ENCODE measurements at regions not wholly inside any gene's neighbourhood (a gene's known extent, or its start where the extent isn't known, plus 50 kb on each side); places are given as distances from the start of the nearest gene placed in this dataset.

GRCh38 chr5:57398413-57399093, 84.1 kb downstream of the ACTBL2 start:
- Histone ChIP-seq H3K9me3 (ENCODE audit: control insufficient read depth, insufficient read depth, low read length) (no peaks in the 10 kb centered on the region), H3K27me3 (ENCODE audit: control insufficient read depth, insufficient read depth, low read length) (no peaks in the 10 kb centered on the region), H3K4me3 (ENCODE audit: low read length) (no peak overlapping the region), H3K36me3 (ENCODE audit: control insufficient read depth, insufficient read depth, low read length) (no peaks in the 10 kb centered on the region), H3K4me1 (ENCODE audit: control insufficient read depth, insufficient read depth, low read length) (no peaks in the 10 kb centered on the region), H3K27ac (ENCODE audit: low read length) (no peak overlapping the region)
- WGBS (ENCODE audit: insufficient coverage, insufficient read length) = no CpG with 5 or more reads among the region's 10 CpGs
- DNase-seq (ENCODE audit: low read depth, low spot score) = no peak

GRCh38 chr5:57396701-57397100, 85.9 kb downstream of the ACTBL2 start:
- WGBS (ENCODE audit: insufficient coverage, insufficient read length) = no CpG with 5 or more reads among the region's 3 CpGs
- DNase-seq (ENCODE audit: low read depth, low spot score) = no peak
- Histone ChIP-seq H3K27ac (ENCODE audit: low read length) (no peak overlapping the region), H3K36me3 (ENCODE audit: control insufficient read depth, insufficient read depth, low read length) (no peaks in the 10 kb centered on the region), H3K9me3 (ENCODE audit: control insufficient read depth, insufficient read depth, low read length) (no peaks in the 10 kb centered on the region), H3K4me1 (ENCODE audit: control insufficient read depth, insufficient read depth, low read length) (no peaks in the 10 kb centered on the region), H3K4me3 (ENCODE audit: low read length) (no peak overlapping the region), H3K27me3 (ENCODE audit: control insufficient read depth, insufficient read depth, low read length) (no peaks in the 10 kb centered on the region)

GRCh38 chr5:57394421-57395210, 88.0 kb downstream of the ACTBL2 start:
- H3K27ac ChIP-seq (ENCODE audit: low read length) = no peak overlapping the region
- no peaks in the 10 kb centered on the region for H3K4me1 ChIP-seq (ENCODE audit: control insufficient read depth, insufficient read depth, low read length)
- H3K36me3 ChIP-seq (ENCODE audit: control insufficient read depth, insufficient read depth, low read length) = no peaks in the 10 kb centered on the region
- no peaks in the 10 kb centered on the region for H3K9me3 ChIP-seq (ENCODE audit: control insufficient read depth, insufficient read depth, low read length)
- WGBS (ENCODE audit: insufficient coverage, insufficient read length) = no CpG with 5 or more reads among the region's 5 CpGs
- H3K4me3 ChIP-seq (ENCODE audit: low read length) = no peak overlapping the region
- no peaks in the 10 kb centered on the region for H3K27me3 ChIP-seq (ENCODE audit: control insufficient read depth, insufficient read depth, low read length)
- DNase-seq (ENCODE audit: low read depth, low spot score) = no peak

- WGBS (ENCODE audit: insufficient coverage, insufficient read length) = no CpG with 5 or more reads among the region's 2 CpGs
- no peaks in the 10 kb centered on the region for H3K27me3 ChIP-seq (ENCODE audit: control insufficient read depth, insufficient read depth, low read length)
- no peak overlapping the region for H3K27ac ChIP-seq (ENCODE audit: low read length)
- H3K9me3 ChIP-seq (ENCODE audit: control insufficient read depth, insufficient read depth, low read length) = no peaks in the 10 kb centered on the region
- DNase-seq (ENCODE audit: low read depth, low spot score) = no peak
- 0 out of 2 replicates have a peak, but pooled peaks cover 2% of the 10 kb centered on the region for H3K4me1 ChIP-seq (ENCODE audit: control insufficient read depth, insufficient read depth, low read length)
- no peaks in the 10 kb centered on the region for H3K36me3 ChIP-seq (ENCODE audit: control insufficient read depth, insufficient read depth, low read length)
- H3K4me3 ChIP-seq (ENCODE audit: low read length) = no peak overlapping the region
Measured at GRCh38 chr5:57386958-57387357, 95.7 kb downstream of the ACTBL2 start.

- Histone ChIP-seq H3K27me3 (ENCODE audit: control insufficient read depth, insufficient read depth, low read length) (no peaks in the 10 kb centered on the region), H3K27ac (ENCODE audit: low read length) (no peak overlapping the region), H3K4me3 (ENCODE audit: low read length) (no peak overlapping the region), H3K4me1 (ENCODE audit: control insufficient read depth, insufficient read depth, low read length) (0 out of 2 replicates have a peak, but pooled peaks cover 2% of the 10 kb centered on the region), H3K9me3 (ENCODE audit: control insufficient read depth, insufficient read depth, low read length) (no peaks in the 10 kb centered on the region), H3K36me3 (ENCODE audit: control insufficient read depth, insufficient read depth, low read length) (no peaks in the 10 kb centered on the region)
- WGBS (ENCODE audit: insufficient coverage, insufficient read length) = no CpG with 5 or more reads among the region's 9 CpGs
- DNase-seq (ENCODE audit: low read depth, low spot score) = no peak
Measured at GRCh38 chr5:57383093-57383861, 99.3 kb downstream of the ACTBL2 start.

GRCh38 chr5:57382655-57383054, 100.0 kb downstream of the ACTBL2 start:
- H3K4me3 ChIP-seq (ENCODE audit: low read length) = no peak overlapping the region
- no peaks in the 10 kb centered on the region for H3K27me3 ChIP-seq (ENCODE audit: control insufficient read depth, insufficient read depth, low read length)
- H3K27ac ChIP-seq (ENCODE audit: low read length) = no peak overlapping the region
- H3K4me1 ChIP-seq (ENCODE audit: control insufficient read depth, insufficient read depth, low read length) = 0 out of 2 replicates have a peak, but pooled peaks cover 2% of the 10 kb centered on the region
- H3K9me3 ChIP-seq (ENCODE audit: control insufficient read depth, insufficient read depth, low read length) = no peaks in the 10 kb centered on the region
- no peak for DNase-seq (ENCODE audit: low read depth, low spot score)
- no CpG with 5 or more reads among the region's 2 CpGs for WGBS (ENCODE audit: insufficient coverage, insufficient read length)
- H3K36me3 ChIP-seq (ENCODE audit: control insufficient read depth, insufficient read depth, low read length) = no peaks in the 10 kb centered on the region

GRCh38 chr5:57370376-57370775, 112.2 kb downstream of the ACTBL2 start:
- no CpG with 5 or more reads among the region's 2 CpGs for WGBS (ENCODE audit: insufficient coverage, insufficient read length)
- no peaks in the 10 kb centered on the region for H3K4me1 ChIP-seq (ENCODE audit: control insufficient read depth, insufficient read depth, low read length)
- H3K4me3 ChIP-seq (ENCODE audit: low read length) = no peak overlapping the region
- H3K27ac ChIP-seq (ENCODE audit: low read length) = no peak overlapping the region
- H3K27me3 ChIP-seq (ENCODE audit: control insufficient read depth, insufficient read depth, low read length) = no peaks in the 10 kb centered on the region
- DNase-seq (ENCODE audit: low read depth, low spot score) = no peak
- no peaks in the 10 kb centered on the region for H3K36me3 ChIP-seq (ENCODE audit: control insufficient read depth, insufficient read depth, low read length)
- no peaks in the 10 kb centered on the region for H3K9me3 ChIP-seq (ENCODE audit: control insufficient read depth, insufficient read depth, low read length)

GRCh38 chr5:57368010-57368409, 114.6 kb downstream of the ACTBL2 start:
- Histone ChIP-seq H3K27ac (ENCODE audit: low read length) (no peak overlapping the region), H3K9me3 (ENCODE audit: control insufficient read depth, insufficient read depth, low read length) (no peaks in the 10 kb centered on the region), H3K36me3 (ENCODE audit: control insufficient read depth, insufficient read depth, low read length) (no peaks in the 10 kb centered on the region), H3K4me1 (ENCODE audit: control insufficient read depth, insufficient read depth, low read length) (no peaks in the 10 kb centered on the region), H3K27me3 (ENCODE audit: control insufficient read depth, insufficient read depth, low read length) (no peaks in the 10 kb centered on the region), H3K4me3 (ENCODE audit: low read length) (no peak overlapping the region)
- no CpG with 5 or more reads among the region's 3 CpGs for WGBS (ENCODE audit: insufficient coverage, insufficient read length)
- no peak for DNase-seq (ENCODE audit: low read depth, low spot score)

- Histone ChIP-seq H3K4me3 (ENCODE audit: low read length) (no peak overlapping the region), H3K4me1 (ENCODE audit: control insufficient read depth, insufficient read depth, low read length) (no peaks in the 10 kb centered on the region), H3K9me3 (ENCODE audit: control insufficient read depth, insufficient read depth, low read length) (no peaks in the 10 kb centered on the region), H3K36me3 (ENCODE audit: control insufficient read depth, insufficient read depth, low read length) (no peaks in the 10 kb centered on the region), H3K27ac (ENCODE audit: low read length) (no peak overlapping the region), H3K27me3 (ENCODE audit: control insufficient read depth, insufficient read depth, low read length) (no peaks in the 10 kb centered on the region)
- no peak for DNase-seq (ENCODE audit: low read depth, low spot score)
- no CpG with 5 or more reads among the region's 1 CpG for WGBS (ENCODE audit: insufficient coverage, insufficient read length)
Measured at GRCh38 chr5:57366744-57367143, 115.9 kb downstream of the ACTBL2 start.

- Histone ChIP-seq H3K27ac (ENCODE audit: low read length) (no peak overlapping the region), H3K27me3 (ENCODE audit: control insufficient read depth, insufficient read depth, low read length) (no peaks in the 10 kb centered on the region), H3K36me3 (ENCODE audit: control insufficient read depth, insufficient read depth, low read length) (no peaks in the 10 kb centered on the region), H3K4me3 (ENCODE audit: low read length) (no peak overlapping the region), H3K4me1 (ENCODE audit: control insufficient read depth, insufficient read depth, low read length) (no peaks in the 10 kb centered on the region), H3K9me3 (ENCODE audit: control insufficient read depth, insufficient read depth, low read length) (no peaks in the 10 kb centered on the region)
- DNase-seq (ENCODE audit: low read depth, low spot score) = no peak
- WGBS (ENCODE audit: insufficient coverage, insufficient read length) = no CpG with 5 or more reads among the region's 5 CpGs
Measured at GRCh38 chr5:57362951-57363350, 119.7 kb downstream of the ACTBL2 start.
